ENCODE measurements at regions not wholly inside any gene's neighbourhood (a gene's known extent, or its start where the extent isn't known, plus 50 kb on each side); places are given as distances from the start of the nearest gene placed in this dataset.

- DNase-seq (ENCODE audit: low read depth in 4 of 4, low spot score in 1 of 4) = no peak
Observed at GRCh38 chr9:108125625-108126024, 636.1 kb upstream of the KLF4 start.

GRCh38 chr9:108119530-108120113 lies 630.1 kb upstream of the KLF4 start:
- DNase-seq (ENCODE audit: low read depth in 4 of 4, low spot score in 1 of 4) = no peak

GRCh38 chr9:108117795-108118194 lies 628.2 kb upstream of the KLF4 start:
- no peak for DNase-seq (ENCODE audit: low read depth in 4 of 4, low spot score in 1 of 4)

GRCh38 chr9:108117306-108117705 lies 627.7 kb upstream of the KLF4 start:
- no peak for DNase-seq (ENCODE audit: low read depth in 4 of 4, low spot score in 1 of 4)

- no peak for DNase-seq (ENCODE audit: low read depth in 4 of 4, low spot score in 1 of 4)
Observed at GRCh38 chr9:108113596-108113995, 624.0 kb upstream of the KLF4 start.

GRCh38 chr9:108109927-108110690 lies 620.5 kb upstream of the KLF4 start:
- no peak for DNase-seq (ENCODE audit: low read depth in 4 of 4, low spot score in 1 of 4)

GRCh38 chr9:108108852-108109448 lies 619.4 kb upstream of the KLF4 start:
- no peak for DNase-seq (ENCODE audit: low read depth in 4 of 4, low spot score in 1 of 4)

- DNase-seq (ENCODE audit: low read depth in 4 of 4, low spot score in 1 of 4) = no peak
Observed at GRCh38 chr9:108108280-108108851, 618.8 kb upstream of the KLF4 start.

GRCh38 chr9:108105885-108106284 lies 616.3 kb upstream of the KLF4 start:
- no peak for DNase-seq (ENCODE audit: low read depth in 4 of 4, low spot score in 1 of 4)

- no peak for DNase-seq (ENCODE audit: low read depth in 4 of 4, low spot score in 1 of 4)
Observed at GRCh38 chr9:108104991-108105390, 615.4 kb upstream of the KLF4 start.

- DNase-seq (ENCODE audit: low read depth in 4 of 4, low spot score in 1 of 4) = no peak
Observed at GRCh38 chr9:108103046-108103693, 613.6 kb upstream of the KLF4 start.

- no peak for DNase-seq (ENCODE audit: low read depth in 4 of 4, low spot score in 1 of 4)
Observed at GRCh38 chr9:108101410-108101809, 611.8 kb upstream of the KLF4 start.

GRCh38 chr9:108100571-108100970 lies 611.0 kb upstream of the KLF4 start:
- DNase-seq (ENCODE audit: low read depth in 4 of 4, low spot score in 1 of 4) = no peak

- DNase-seq (ENCODE audit: low read depth in 4 of 4, low spot score in 1 of 4) = no peak
Observed at GRCh38 chr9:108099854-108100253, 610.3 kb upstream of the KLF4 start.

- DNase-seq (ENCODE audit: low read depth in 4 of 4, low spot score in 1 of 4) = no peak
Observed at GRCh38 chr9:108095496-108095895, 605.9 kb upstream of the KLF4 start.

GRCh38 chr9:108094676-108094993 lies 605.1 kb upstream of the KLF4 start:
- DNase-seq (ENCODE audit: low read depth in 4 of 4, low spot score in 1 of 4) = no peak

GRCh38 chr9:108093773-108094675 lies 604.5 kb upstream of the KLF4 start:
- DNase-seq (ENCODE audit: low read depth in 4 of 4, low spot score in 1 of 4) = no peak

- DNase-seq (ENCODE audit: low read depth in 4 of 4, low spot score in 1 of 4) = no peak
Observed at GRCh38 chr9:108088916-108089315, 599.3 kb upstream of the KLF4 start.

- DNase-seq (ENCODE audit: low read depth in 4 of 4, low spot score in 1 of 4) = no peak
Observed at GRCh38 chr9:108087781-108088180, 598.2 kb upstream of the KLF4 start.

GRCh38 chr9:108086624-108087023 lies 597.1 kb upstream of the KLF4 start:
- DNase-seq (ENCODE audit: low read depth in 4 of 4, low spot score in 1 of 4) = no peak

- DNase-seq (ENCODE audit: low read depth in 4 of 4, low spot score in 1 of 4) = no peak
Observed at GRCh38 chr9:108085294-108085693, 595.7 kb upstream of the KLF4 start.

Measured in stimulated activated CD4-positive, alpha-beta T cell treated with anti-CD3 and anti-CD28 coated beads, Interleukin-1b, Interleukin-23, amount 100 ng/mL, for 24 hours (primary cell).